GM23338 (cell line): ENCODE measurements at regions not wholly inside any gene's neighbourhood (a gene's known extent, or its start where the extent isn't known, plus 50 kb on each side); places are given as distances from the start of the nearest gene placed in this dataset.

Experiments used
- ATAC-seq: fragments of 200-7000 bp; cut with Tn5 transposase; 3 replicates; pipeline ENCODE4 v1.9.1; 2020
- DNase-seq: peaks from one replicate; pipeline ENCODE4 v3.0.0-alpha.2; 2015; ENCODE audit warnings: low spot score
- H2AFZ ChIP-seq: fragments of 200-600 bp; sonication (generic); 2 replicates; pipeline ENCODE4 v1.8.0; 2016; ENCODE audit warnings: antibody characterized with exemption, mild to moderate bottlenecking, moderate library complexity
- H3F3A ChIP-seq: fragments of 200-600 bp; sonication (generic); replicated peaks from 2 replicates; pipeline ENCODE4 v1.8.0; 2017; ENCODE audit warnings: antibody characterized with exemption, mixed run types, low read depth
- H3K27ac ChIP-seq: fragments of 200-600 bp; sonication (generic); 2 replicates; pipeline ENCODE4 v1.6.1; 2016; ENCODE audit warnings: low read depth
- H3K27me3 ChIP-seq: fragments of 200-600 bp; sonication (generic); 2 replicates; pipeline ENCODE4 v1.8.0; 2016; ENCODE audit warnings: mild to moderate bottlenecking, mixed run types, moderate library complexity; ENCODE audit not compliant: insufficient read depth
- H3K36me3 ChIP-seq: fragments of 200-600 bp; sonication (generic); 2 replicates; pipeline ENCODE4 v1.8.0; 2016; ENCODE audit warnings: mild to moderate bottlenecking; ENCODE audit not compliant: insufficient read depth
- H3K4me1 ChIP-seq: fragments of 200-600 bp; sonication (generic); 2 replicates; pipeline ENCODE4 v1.8.0; 2016; ENCODE audit warnings: mild to moderate bottlenecking, moderate library complexity; ENCODE audit not compliant: insufficient read depth
- H3K4me2 ChIP-seq: fragments of 200-600 bp; sonication (generic); 2 replicates; pipeline ENCODE4 v1.7.1; 2017; ENCODE audit warnings: mixed run types
- H3K4me3 ChIP-seq: fragments of 200-600 bp; sonication (generic); 2 replicates; pipeline ENCODE4 v1.6.1; 2016; ENCODE audit warnings: mixed run types
- H3K79me2 ChIP-seq: fragments of 200-600 bp; sonication (generic); replicated peaks from 2 replicates; pipeline ENCODE4 v1.8.0; 2017; ENCODE audit warnings: mild to moderate bottlenecking; ENCODE audit not compliant: insufficient read depth
- H3K9me2 ChIP-seq: fragments of 200-600 bp; sonication (generic); 2 replicates; pipeline ENCODE4 v1.8.0; 2017; ENCODE audit not compliant: insufficient read depth
- H4K20me1 ChIP-seq: fragments of 200-600 bp; sonication (generic); replicated peaks from 2 replicates; pipeline ENCODE4 v1.8.0; 2017; ENCODE audit warnings: mild to moderate bottlenecking; ENCODE audit not compliant: insufficient read depth
- H3K27ac Mint-ChIP-seq: 2 replicates; pipeline ENCODE4 v1.8.0; 2020; ENCODE audit warnings: inconsistent platforms, mild to moderate bottlenecking, moderate library complexity, mixed read lengths
- H3K27me3 Mint-ChIP-seq: 3 replicates; pipeline ENCODE4 v1.8.0; 2022; ENCODE audit warnings: low read depth, mild to moderate bottlenecking, moderate library complexity, mixed read lengths, inconsistent platforms; ENCODE audit not compliant: insufficient read depth, poor library complexity
- H3K36me3 Mint-ChIP-seq: 3 replicates; pipeline ENCODE4 v1.8.0; 2021; ENCODE audit warnings: low read depth, mild to moderate bottlenecking, inconsistent platforms, moderate library complexity, mixed read lengths
- H3K4me1 Mint-ChIP-seq: 3 replicates; pipeline ENCODE4 v1.8.0; 2020; ENCODE audit warnings: mild to moderate bottlenecking, inconsistent platforms, mixed read lengths
- H3K4me3 Mint-ChIP-seq: 3 replicates; pipeline ENCODE4 v1.8.0; 2021; ENCODE audit warnings: moderate library complexity, mild to moderate bottlenecking, inconsistent platforms, mixed read lengths
- H3K9me3 Mint-ChIP-seq: 3 replicates; pipeline ENCODE4 v1.8.0; 2020; ENCODE audit warnings: moderate library complexity, mild to moderate bottlenecking, inconsistent platforms, mixed read lengths
- CREB1 ChIP-seq: fragments of 250-450 bp; sonication (Bioruptor Pico); IDR thresholded peaks from 2 replicates; pipeline ENCODE4 v1.5.0; 2020; ENCODE audit warnings: low read depth, mild to moderate bottlenecking, moderate library complexity
- ETS1 ChIP-seq: IDR thresholded peaks from 2 replicates; pipeline ENCODE4 v1.6.1; 2016; ENCODE audit warnings: antibody characterized with exemption
- EZH2 ChIP-seq: fragments of 200-600 bp; sonication (generic); IDR thresholded peaks from one replicate; pipeline ENCODE4 v1.8.0; 2017; ENCODE audit warnings: antibody characterized with exemption, mild to moderate bottlenecking, low read depth; ENCODE audit not compliant: unreplicated experiment
- NANOG ChIP-seq: IDR thresholded peaks from 2 replicates; pipeline ENCODE4 v1.6.1; 2016; ENCODE audit warnings: antibody characterized with exemption, borderline replicate concordance
- POLR2AphosphoS5 ChIP-seq: IDR thresholded peaks from 2 replicates; pipeline ENCODE4 v1.6.1; 2016; ENCODE audit warnings: antibody characterized with exemption, low read depth
- STAT1 ChIP-seq: IDR thresholded peaks from one replicate; pipeline ENCODE4 v1.6.1; 2016; ENCODE audit warnings: antibody characterized with exemption; ENCODE audit not compliant: unreplicated experiment
- ZNF114 ChIP-seq: fragments of 250-450 bp; sonication (Bioruptor Pico); IDR thresholded peaks from 2 replicates; pipeline ENCODE4 v1.5.0; 2020; ENCODE audit warnings: mild to moderate bottlenecking, moderate library complexity
- ZNF331 ChIP-seq: fragments of 250-450 bp; sonication (Bioruptor Pico); IDR thresholded peaks from 2 replicates; pipeline ENCODE4 v1.5.0; 2020; ENCODE audit warnings: low read depth, mild to moderate bottlenecking, moderate library complexity
- TF ChIP-seq, protein P1 (sequence below): fragments of 250-450 bp; sonication (Bioruptor Pico); IDR thresholded peaks from 2 replicates; pipeline ENCODE4 v1.5.0; 2020; ENCODE audit warnings: mild to moderate bottlenecking, moderate library complexity

- Mint-ChIP-seq H3K27ac (no peak overlapping the region), H3K4me1 (no peaks in the 10 kb centered on the region), H3K36me3 (peaks cover 8% of the 10 kb centered on the region; the same call in 2 of the 3 replicates), H3K4me3 (no peak overlapping the region), H3K9me3 (peaks cover 27% of the 10 kb centered on the region), H3K27me3 (peaks cover 4% of the 10 kb centered on the region)
- Histone ChIP-seq H3K9me2 (no peaks in the 10 kb centered on the region), H3K4me2 (no peak overlapping the region), H3K4me1 (no peaks in the 10 kb centered on the region), H3K27me3 (no peaks in the 10 kb centered on the region), H3F3A (no peaks in the 10 kb centered on the region), H2AFZ (no peak overlapping the region), H3K36me3 (no peaks in the 10 kb centered on the region), H3K27ac (no peak overlapping the region), H3K79me2 (no peaks in the 10 kb centered on the region), H4K20me1 (no peaks in the 10 kb centered on the region), H3K4me3 (no peak overlapping the region)
- ATAC-seq (no peak), DNase-seq (no peak)
- no peak for TF ChIP-seq NANOG
- TF ChIP-seq ZNF331: no peak
- TF ChIP-seq ZNF114: no peak
- TF ChIP-seq CREB1 (CRISPR knock-in tag): no peak
- TF ChIP-seq STAT1: no peak
Measured at GRCh38 chr11:134661660-134662059, 249.6 kb upstream of the B3GAT1 start.

GRCh38 chr11:134660416-134660815 is 248.4 kb upstream of the B3GAT1 start:
- H3K27me3 ChIP-seq: no peaks in the 10 kb centered on the region
- H3K27ac ChIP-seq: no peak overlapping the region
- no peak overlapping the region for H3K4me2 ChIP-seq
- H3K4me3 ChIP-seq: no peak overlapping the region
- H3F3A ChIP-seq: no peaks in the 10 kb centered on the region
- Mint-ChIP-seq H3K27me3 (peaks cover 4% of the 10 kb centered on the region), H3K36me3 (peaks cover 8% of the 10 kb centered on the region; the same call in 2 of the 3 replicates), H3K27ac (no peak overlapping the region), H3K4me3 (no peak overlapping the region), H3K4me1 (no peaks in the 10 kb centered on the region; the same call in 2 of the 3 replicates), H3K9me3 (peaks cover 27% of the 10 kb centered on the region)
- no peaks in the 10 kb centered on the region for H3K9me2 ChIP-seq
- no peaks in the 10 kb centered on the region for H3K79me2 ChIP-seq
- ATAC-seq (no peak), DNase-seq (no peak)
- no peaks in the 10 kb centered on the region for H3K4me1 ChIP-seq
- TF ChIP-seq ETS1 (no peak), POLR2AphosphoS5 (no peak), CREB1 (CRISPR knock-in tag) (no peak), EZH2 (no peak)
- TF ChIP-seq, protein P1, sequence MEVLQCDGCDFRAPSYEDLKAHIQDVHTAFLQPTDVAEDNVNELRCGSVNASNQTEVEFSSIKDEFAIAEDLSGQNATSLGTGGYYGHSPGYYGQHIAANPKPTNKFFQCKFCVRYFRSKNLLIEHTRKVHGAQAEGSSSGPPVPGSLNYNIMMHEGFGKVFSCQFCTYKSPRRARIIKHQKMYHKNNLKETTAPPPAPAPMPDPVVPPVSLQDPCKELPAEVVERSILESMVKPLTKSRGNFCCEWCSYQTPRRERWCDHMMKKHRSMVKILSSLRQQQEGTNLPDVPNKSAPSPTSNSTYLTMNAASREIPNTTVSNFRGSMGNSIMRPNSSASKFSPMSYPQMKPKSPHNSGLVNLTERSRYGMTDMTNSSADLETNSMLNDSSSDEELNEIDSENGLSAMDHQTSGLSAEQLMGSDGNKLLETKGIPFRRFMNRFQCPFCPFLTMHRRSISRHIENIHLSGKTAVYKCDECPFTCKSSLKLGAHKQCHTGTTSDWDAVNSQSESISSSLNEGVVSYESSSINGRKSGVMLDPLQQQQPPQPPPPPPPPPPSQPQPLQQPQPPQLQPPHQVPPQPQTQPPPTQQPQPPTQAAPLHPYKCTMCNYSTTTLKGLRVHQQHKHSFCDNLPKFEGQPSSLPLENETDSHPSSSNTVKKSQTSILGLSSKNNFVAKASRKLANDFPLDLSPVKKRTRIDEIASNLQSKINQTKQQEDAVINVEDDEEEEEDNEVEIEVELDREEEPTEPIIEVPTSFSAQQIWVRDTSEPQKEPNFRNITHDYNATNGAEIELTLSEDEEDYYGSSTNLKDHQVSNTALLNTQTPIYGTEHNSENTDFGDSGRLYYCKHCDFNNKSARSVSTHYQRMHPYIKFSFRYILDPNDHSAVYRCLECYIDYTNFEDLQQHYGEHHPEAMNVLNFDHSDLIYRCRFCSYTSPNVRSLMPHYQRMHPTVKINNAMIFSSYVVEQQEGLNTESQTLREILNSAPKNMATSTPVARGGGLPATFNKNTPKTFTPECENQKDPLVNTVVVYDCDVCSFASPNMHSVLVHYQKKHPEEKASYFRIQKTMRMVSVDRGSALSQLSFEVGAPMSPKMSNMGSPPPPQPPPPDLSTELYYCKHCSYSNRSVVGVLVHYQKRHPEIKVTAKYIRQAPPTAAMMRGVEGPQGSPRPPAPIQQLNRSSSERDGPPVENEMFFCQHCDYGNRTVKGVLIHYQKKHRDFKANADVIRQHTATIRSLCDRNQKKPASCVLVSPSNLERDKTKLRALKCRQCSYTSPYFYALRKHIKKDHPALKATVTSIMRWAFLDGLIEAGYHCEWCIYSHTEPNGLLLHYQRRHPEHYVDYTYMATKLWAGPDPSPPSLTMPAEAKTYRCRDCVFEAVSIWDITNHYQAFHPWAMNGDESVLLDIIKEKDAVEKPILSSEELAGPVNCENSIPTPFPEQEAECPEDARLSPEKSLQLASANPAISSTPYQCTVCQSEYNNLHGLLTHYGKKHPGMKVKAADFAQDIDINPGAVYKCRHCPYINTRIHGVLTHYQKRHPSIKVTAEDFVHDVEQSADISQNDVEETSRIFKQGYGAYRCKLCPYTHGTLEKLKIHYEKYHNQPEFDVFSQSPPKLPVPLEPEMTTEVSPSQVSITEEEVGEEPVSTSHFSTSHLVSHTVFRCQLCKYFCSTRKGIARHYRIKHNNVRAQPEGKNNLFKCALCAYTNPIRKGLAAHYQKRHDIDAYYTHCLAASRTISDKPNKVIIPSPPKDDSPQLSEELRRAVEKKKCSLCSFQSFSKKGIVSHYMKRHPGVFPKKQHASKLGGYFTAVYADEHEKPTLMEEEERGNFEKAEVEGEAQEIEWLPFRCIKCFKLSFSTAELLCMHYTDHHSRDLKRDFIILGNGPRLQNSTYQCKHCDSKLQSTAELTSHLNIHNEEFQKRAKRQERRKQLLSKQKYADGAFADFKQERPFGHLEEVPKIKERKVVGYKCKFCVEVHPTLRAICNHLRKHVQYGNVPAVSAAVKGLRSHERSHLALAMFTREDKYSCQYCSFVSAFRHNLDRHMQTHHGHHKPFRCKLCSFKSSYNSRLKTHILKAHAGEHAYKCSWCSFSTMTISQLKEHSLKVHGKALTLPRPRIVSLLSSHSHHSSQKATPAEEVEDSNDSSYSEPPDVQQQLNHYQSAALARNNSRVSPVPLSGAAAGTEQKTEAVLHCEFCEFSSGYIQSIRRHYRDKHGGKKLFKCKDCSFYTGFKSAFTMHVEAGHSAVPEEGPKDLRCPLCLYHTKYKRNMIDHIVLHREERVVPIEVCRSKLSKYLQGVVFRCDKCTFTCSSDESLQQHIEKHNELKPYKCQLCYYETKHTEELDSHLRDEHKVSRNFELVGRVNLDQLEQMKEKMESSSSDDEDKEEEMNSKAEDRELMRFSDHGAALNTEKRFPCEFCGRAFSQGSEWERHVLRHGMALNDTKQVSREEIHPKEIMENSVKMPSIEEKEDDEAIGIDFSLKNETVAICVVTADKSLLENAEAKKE (CRISPR knock-in tag): no peak
- H2AFZ ChIP-seq: no peak overlapping the region
- H3K36me3 ChIP-seq: no peaks in the 10 kb centered on the region
- no peaks in the 10 kb centered on the region for H4K20me1 ChIP-seq
